ENCODE measurements at regions not wholly inside any gene's neighbourhood (a gene's known extent, or its start where the extent isn't known, plus 50 kb on each side); places are given as distances from the start of the nearest gene placed in this dataset.

DNA sequence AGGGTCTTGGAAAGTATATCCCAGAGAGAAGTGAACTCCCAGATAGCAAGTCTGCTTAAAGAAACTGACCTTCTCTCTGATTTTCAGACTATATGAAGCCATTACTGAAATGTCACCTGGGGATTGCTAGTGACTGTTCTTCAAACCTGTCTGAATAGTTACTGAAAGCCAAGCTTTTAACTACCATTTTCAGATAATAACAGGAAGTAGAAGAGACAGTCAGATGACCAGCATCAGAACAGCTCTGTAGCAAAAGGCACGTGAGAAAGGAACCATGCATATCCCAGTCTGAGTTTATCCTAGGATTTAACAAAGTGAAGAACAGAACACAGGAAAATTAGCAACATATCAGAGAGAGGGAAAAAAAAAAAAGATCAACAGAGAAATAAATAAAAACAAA, 74.9 kb upstream of the SELENOP start:
- in situ Hi-C loops (cut with HindIII; ENCODE audit: low pct_ligation_motif_present, low sequenced_read_pairs) = no loop called here
- Histone ChIP-seq H3K36me3 (replicated peaks) (no peaks in the 10 kb centered on the region), H3K4me3 (ENCODE audit: low read depth, low read length) (no peak overlapping the region), H3K27ac (no peak overlapping the region), H3K27me3 (replicated peaks) (peaks cover 2% of the 10 kb centered on the region)
- TF ChIP-seq, protein P1, sequence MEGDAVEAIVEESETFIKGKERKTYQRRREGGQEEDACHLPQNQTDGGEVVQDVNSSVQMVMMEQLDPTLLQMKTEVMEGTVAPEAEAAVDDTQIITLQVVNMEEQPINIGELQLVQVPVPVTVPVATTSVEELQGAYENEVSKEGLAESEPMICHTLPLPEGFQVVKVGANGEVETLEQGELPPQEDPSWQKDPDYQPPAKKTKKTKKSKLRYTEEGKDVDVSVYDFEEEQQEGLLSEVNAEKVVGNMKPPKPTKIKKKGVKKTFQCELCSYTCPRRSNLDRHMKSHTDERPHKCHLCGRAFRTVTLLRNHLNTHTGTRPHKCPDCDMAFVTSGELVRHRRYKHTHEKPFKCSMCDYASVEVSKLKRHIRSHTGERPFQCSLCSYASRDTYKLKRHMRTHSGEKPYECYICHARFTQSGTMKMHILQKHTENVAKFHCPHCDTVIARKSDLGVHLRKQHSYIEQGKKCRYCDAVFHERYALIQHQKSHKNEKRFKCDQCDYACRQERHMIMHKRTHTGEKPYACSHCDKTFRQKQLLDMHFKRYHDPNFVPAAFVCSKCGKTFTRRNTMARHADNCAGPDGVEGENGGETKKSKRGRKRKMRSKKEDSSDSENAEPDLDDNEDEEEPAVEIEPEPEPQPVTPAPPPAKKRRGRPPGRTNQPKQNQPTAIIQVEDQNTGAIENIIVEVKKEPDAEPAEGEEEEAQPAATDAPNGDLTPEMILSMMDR (IDR thresholded peaks at IDR 0.05; ENCODE audit: low read depth, low read length, missing control alignments) = no peak
- no peak for DNase-seq

DNA sequence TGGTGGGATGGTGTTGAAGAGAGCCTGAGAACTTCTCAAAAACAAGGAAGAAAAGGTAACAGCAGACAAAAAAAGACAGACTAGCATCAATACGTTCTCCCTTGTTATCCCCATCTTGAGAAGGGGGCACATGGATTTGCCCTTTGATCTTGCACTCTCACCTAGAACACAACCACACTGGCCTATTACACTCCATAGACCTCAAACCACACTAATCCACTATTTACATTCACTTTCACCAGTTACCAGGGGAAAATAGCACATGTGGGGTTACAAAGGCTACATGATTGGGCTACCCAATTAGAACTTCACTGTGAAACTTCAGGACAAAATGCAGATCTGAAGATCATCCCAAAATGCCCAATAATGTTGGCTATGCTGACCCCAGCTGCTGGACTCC, 72.6 kb upstream of the SELENOP start:
- H3K36me3 ChIP-seq (replicated peaks) = no peaks in the 10 kb centered on the region
- H3K27me3 ChIP-seq (replicated peaks) = peaks cover 2% of the 10 kb centered on the region
- no peak overlapping the region for H3K27ac ChIP-seq
- no peak for DNase-seq
- TF ChIP-seq, protein P1 (IDR thresholded peaks at IDR 0.05; ENCODE audit: low read depth, low read length, missing control alignments) = no peak
- H3K4me3 ChIP-seq (ENCODE audit: low read depth, low read length) = no peak overlapping the region
- in situ Hi-C loops (cut with HindIII; ENCODE audit: low pct_ligation_motif_present, low sequenced_read_pairs) = no loop called here

DNA sequence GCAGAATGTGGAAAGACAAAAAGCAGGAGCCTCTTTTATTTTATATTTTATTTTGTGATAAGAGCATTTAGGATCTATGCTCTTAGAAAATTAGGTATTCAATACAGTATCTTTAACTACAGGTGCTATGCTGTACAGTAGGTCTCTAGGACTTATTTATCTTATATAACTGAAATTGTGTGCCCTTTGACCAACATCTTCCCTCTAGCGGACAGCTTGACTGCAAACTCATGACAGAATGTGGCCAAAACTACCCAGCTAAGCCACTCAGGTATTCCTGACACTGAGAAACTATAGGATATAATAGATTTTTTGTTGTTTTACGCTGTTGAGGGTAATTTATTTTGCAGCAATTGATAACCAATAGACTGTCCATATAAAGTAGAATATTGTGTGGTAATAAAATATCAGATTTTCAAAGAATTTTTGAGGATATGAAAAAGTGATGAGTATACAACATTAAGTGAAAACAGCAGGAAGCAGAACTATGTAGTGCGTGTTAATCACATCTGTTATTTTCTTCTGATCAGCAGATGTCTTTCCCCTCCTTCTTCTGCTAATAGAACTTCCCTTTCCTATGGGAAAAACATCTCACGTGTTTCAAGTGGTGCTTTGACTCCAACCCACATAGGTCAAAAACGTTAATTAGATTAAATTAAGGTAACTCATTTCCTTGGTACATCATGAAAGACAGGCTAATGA, 69.9 kb upstream of the SELENOP start:
- no peak for DNase-seq
- TF ChIP-seq, protein P1 (IDR thresholded peaks at IDR 0.05; ENCODE audit: low read depth, low read length, missing control alignments) = no peak
- Histone ChIP-seq H3K4me3 (ENCODE audit: low read depth, low read length) (no peak overlapping the region), H3K27ac (no peak overlapping the region), H3K36me3 (replicated peaks) (no peaks in the 10 kb centered on the region), H3K27me3 (replicated peaks) (peaks cover 2% of the 10 kb centered on the region)
- in situ Hi-C loops (cut with HindIII; ENCODE audit: low pct_ligation_motif_present, low sequenced_read_pairs) = no loop called here

DNA sequence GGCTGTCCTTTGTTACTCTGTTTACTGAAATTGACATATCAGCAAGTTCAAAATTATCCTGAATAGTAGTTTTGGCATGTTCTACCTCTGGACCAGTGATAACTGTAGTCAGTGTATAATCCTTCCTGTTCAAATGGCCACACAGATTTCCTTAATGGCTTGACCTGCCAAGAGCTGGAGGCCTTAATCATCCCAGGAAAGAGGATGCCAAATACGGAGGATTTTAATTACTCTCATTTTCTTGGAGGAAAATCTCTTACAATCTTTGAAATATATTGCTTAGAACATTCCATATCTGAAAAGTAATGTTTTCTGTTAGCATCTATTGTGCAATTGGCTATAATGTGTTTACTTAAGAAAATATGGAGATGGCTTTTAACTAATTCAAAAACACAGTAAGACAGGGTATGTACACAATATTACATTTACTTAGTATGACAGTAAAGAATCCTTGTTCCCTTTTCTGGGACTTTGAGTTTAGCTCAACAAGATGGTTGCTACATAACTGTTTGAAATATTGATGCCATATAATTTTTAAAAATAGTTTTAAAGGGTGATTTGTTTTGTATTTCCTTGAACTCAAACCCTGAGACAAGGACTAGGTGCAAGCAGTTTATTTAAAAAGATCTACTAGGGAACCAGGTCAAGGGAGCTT, 68.9 kb upstream of the SELENOP start:
- no peak for DNase-seq
- H3K36me3 ChIP-seq (replicated peaks) = no peaks in the 10 kb centered on the region
- H3K4me3 ChIP-seq (ENCODE audit: low read depth, low read length) = no peak overlapping the region
- peaks cover 2% of the 10 kb centered on the region for H3K27me3 ChIP-seq (replicated peaks)
- H3K27ac ChIP-seq = no peak overlapping the region
- in situ Hi-C loops (cut with HindIII; ENCODE audit: low pct_ligation_motif_present, low sequenced_read_pairs) = no loop called here
- TF ChIP-seq, protein P1 (IDR thresholded peaks at IDR 0.05; ENCODE audit: low read depth, low read length, missing control alignments) = no peak

DNA sequence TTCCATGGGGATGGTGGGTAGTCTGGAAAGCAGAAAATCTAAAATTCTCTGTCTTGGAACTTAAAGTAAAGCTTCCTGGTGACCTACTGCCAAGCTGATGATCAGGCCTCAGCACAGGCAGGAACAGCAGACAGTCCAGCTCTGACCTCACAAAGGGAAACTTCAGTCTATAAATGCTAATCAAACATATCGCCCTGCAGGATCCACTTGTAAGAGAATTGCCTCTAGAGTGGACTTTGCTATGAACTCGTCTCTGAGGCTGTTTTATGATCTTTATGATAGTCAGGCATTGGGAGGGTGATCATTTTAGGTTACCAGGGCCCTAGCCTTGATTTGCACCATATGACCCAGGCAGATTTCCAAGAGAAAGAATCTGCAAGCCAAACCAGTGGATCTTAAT, 67.6 kb upstream of the SELENOP start:
- in situ Hi-C loops (cut with HindIII; ENCODE audit: low pct_ligation_motif_present, low sequenced_read_pairs) = no loop called here

More for the DNA sequence above, 67.6 kb upstream of the SELENOP start:
- H3K27me3 ChIP-seq (replicated peaks) = no peaks in the 10 kb centered on the region
- TF ChIP-seq, protein P1 (IDR thresholded peaks at IDR 0.05; ENCODE audit: low read depth, low read length, missing control alignments) = no peak
- no peak overlapping the region for H3K27ac ChIP-seq
- DNase-seq = no peak
- H3K36me3 ChIP-seq (replicated peaks) = no peaks in the 10 kb centered on the region
- no peak overlapping the region for H3K4me3 ChIP-seq (ENCODE audit: low read depth, low read length)
